Smooth muscle cell (in vitro differentiated cells): ENCODE measurements at regions not wholly inside any gene's neighbourhood (a gene's known extent, or its start where the extent isn't known, plus 50 kb on each side); places are given as distances from the start of the nearest gene placed in this dataset.

Experiments
- DNase-seq: peaks from one replicate; lab custom pipeline; 2025; ENCODE audit not compliant: unreplicated experiment; lab: John Stamatoyannopoulos, UW
- H2AFZ ChIP-seq: fragments of 200-600 bp; sonication (generic); 2 replicates; pipeline ENCODE4 v1.6.0; 2016; ENCODE audit warnings: antibody characterized with exemption, low read depth, mild to moderate bottlenecking
- H3F3A ChIP-seq: fragments of 200-600 bp; sonication (generic); 2 replicates; pipeline ENCODE4 v1.6.0; 2017; ENCODE audit warnings: antibody characterized with exemption, low read depth
- H3K27ac ChIP-seq: fragments of 200-600 bp; sonication (generic); 2 replicates; pipeline ENCODE4 v1.5.1; 2016; ENCODE audit warnings: low read depth, mild to moderate bottlenecking
- H3K27me3 ChIP-seq: fragments of 200-600 bp; sonication (generic); 2 replicates; pipeline ENCODE4 v1.6.1; 2016; ENCODE audit warnings: low read depth, mild to moderate bottlenecking
- H3K36me3 ChIP-seq: fragments of 200-600 bp; sonication (generic); 2 replicates; pipeline ENCODE4 v1.5.1; 2016; ENCODE audit warnings: low read depth
- H3K4me1 ChIP-seq: fragments of 200-600 bp; sonication (generic); 2 replicates; pipeline ENCODE4 v1.5.1; 2016; ENCODE audit warnings: low read depth
- H3K4me2 ChIP-seq: fragments of 200-600 bp; sonication (generic); 2 replicates; pipeline ENCODE4 v1.6.0; 2016; ENCODE audit warnings: mild to moderate bottlenecking
- H3K4me3 ChIP-seq: fragments of 200-600 bp; sonication (generic); 2 replicates; pipeline ENCODE4 v1.5.1; 2016; ENCODE audit warnings: mild to moderate bottlenecking
- H3K79me2 ChIP-seq: fragments of 200-600 bp; sonication (generic); 2 replicates; pipeline ENCODE4 v1.6.0; 2016; ENCODE audit warnings: low read depth, mild to moderate bottlenecking
- H3K9ac ChIP-seq: fragments of 200-600 bp; sonication (generic); 2 replicates; pipeline ENCODE4 v1.6.0; 2016; ENCODE audit warnings: low read depth
- H3K9me3 ChIP-seq: fragments of 200-600 bp; sonication (generic); replicated peaks from 2 replicates; pipeline ENCODE4 v1.5.1; 2016; ENCODE audit warnings: low read depth
- H4K20me1 ChIP-seq: fragments of 200-600 bp; sonication (generic); 2 replicates; pipeline ENCODE4 v1.6.0; 2016; ENCODE audit warnings: low read depth
- WGBS: methylation state at CpG from one replicate; pipeline ENCODE4 v1.1.7; 2016; ENCODE audit warnings: low lambda C conversion rate; 5-methylcytosine and 5-hydroxymethylcytosine counted together
- TF ChIP-seq, protein P1 (sequence below): fragments of 200-600 bp; sonication (generic); IDR thresholded peaks from 2 replicates; pipeline ENCODE4 v1.5.1; 2017; ENCODE audit warnings: borderline replicate concordance, mild to moderate bottlenecking, antibody characterized with exemption; ENCODE audit not compliant: insufficient read depth, poor library complexity, severe bottlenecking

DNA sequence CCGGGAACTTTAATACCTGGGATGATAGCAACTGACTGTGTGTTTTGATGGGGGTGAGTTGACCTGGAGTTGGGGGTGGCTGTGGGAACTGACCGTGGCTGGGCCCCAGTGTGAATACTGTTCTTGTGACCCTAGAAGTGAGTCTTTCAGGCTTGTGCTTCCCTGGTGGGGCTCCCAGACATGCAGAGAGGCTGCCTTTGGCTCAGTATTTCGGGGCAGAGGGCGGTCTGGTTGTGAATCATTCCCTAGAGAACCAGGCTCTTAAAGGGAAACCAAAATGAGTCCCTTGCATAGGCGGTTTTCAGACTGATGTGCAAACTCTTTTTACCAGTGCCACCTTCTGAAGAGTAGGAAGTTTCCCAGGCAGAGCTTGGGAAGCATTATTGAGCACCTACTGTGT is 132.1 kb downstream of the MACROH2A1 start:
- no peaks in the 10 kb centered on the region for H4K20me1 ChIP-seq

DNA sequence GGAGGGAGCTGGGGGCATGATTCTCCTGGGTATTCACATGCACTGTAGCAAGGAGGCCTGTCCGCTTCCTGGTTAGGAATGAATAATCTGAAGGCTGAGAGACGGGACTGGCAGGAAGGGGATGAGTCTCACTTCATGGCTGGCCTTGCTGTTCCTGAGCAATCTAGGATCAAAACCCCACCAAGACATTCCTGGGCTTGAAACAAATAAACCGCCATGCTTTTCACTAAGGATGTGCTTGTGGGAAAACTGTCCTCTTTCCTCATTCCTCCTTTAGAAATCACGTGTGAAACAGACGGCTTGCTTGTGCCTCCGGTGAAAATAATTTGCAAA is 132.8 kb downstream of the MACROH2A1 start:
- Histone ChIP-seq H3K4me2 (peak overlapping the region; percentile 79), H3K9me3 (no peaks in the 10 kb centered on the region), H4K20me1 (no peaks in the 10 kb centered on the region), H3K79me2 (no peaks in the 10 kb centered on the region), H3K27ac (peak overlapping the region; percentile 94), H3K27me3 (no peaks in the 10 kb centered on the region), H3K9ac (peak overlapping the region; percentile 76), H3K36me3 (no peaks in the 10 kb centered on the region), H2AFZ (peak overlapping the region; percentile 9), H3K4me1 (peaks cover 27% of the 10 kb centered on the region), H3F3A (peaks cover 8% of the 10 kb centered on the region), H3K4me3 (no peak overlapping the region)
- TF ChIP-seq, protein P1, sequence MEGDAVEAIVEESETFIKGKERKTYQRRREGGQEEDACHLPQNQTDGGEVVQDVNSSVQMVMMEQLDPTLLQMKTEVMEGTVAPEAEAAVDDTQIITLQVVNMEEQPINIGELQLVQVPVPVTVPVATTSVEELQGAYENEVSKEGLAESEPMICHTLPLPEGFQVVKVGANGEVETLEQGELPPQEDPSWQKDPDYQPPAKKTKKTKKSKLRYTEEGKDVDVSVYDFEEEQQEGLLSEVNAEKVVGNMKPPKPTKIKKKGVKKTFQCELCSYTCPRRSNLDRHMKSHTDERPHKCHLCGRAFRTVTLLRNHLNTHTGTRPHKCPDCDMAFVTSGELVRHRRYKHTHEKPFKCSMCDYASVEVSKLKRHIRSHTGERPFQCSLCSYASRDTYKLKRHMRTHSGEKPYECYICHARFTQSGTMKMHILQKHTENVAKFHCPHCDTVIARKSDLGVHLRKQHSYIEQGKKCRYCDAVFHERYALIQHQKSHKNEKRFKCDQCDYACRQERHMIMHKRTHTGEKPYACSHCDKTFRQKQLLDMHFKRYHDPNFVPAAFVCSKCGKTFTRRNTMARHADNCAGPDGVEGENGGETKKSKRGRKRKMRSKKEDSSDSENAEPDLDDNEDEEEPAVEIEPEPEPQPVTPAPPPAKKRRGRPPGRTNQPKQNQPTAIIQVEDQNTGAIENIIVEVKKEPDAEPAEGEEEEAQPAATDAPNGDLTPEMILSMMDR: no peak
- WGBS: 27% methylated on average over 6 of the region's 6 CpGs
- DNase-seq: no peak

More for the DNA sequence above, 132.1 kb downstream of the MACROH2A1 start:
- Histone ChIP-seq H3F3A (peaks cover 8% of the 10 kb centered on the region), H3K36me3 (no peaks in the 10 kb centered on the region), H3K9ac (peak overlapping the region; percentile 76), H3K4me2 (peak overlapping the region; percentile 79), H3K4me3 (no peak overlapping the region), H3K27me3 (no peaks in the 10 kb centered on the region), H3K4me1 (peaks cover 27% of the 10 kb centered on the region), H3K79me2 (no peaks in the 10 kb centered on the region), H3K9me3 (no peaks in the 10 kb centered on the region), H3K27ac (peak overlapping the region; percentile 94), H2AFZ (peak overlapping the region; percentile 49)
- no peak for DNase-seq
- 21% methylated on average over 5 of the region's 5 CpGs for WGBS
- TF ChIP-seq, protein P1: no peak

DNA sequence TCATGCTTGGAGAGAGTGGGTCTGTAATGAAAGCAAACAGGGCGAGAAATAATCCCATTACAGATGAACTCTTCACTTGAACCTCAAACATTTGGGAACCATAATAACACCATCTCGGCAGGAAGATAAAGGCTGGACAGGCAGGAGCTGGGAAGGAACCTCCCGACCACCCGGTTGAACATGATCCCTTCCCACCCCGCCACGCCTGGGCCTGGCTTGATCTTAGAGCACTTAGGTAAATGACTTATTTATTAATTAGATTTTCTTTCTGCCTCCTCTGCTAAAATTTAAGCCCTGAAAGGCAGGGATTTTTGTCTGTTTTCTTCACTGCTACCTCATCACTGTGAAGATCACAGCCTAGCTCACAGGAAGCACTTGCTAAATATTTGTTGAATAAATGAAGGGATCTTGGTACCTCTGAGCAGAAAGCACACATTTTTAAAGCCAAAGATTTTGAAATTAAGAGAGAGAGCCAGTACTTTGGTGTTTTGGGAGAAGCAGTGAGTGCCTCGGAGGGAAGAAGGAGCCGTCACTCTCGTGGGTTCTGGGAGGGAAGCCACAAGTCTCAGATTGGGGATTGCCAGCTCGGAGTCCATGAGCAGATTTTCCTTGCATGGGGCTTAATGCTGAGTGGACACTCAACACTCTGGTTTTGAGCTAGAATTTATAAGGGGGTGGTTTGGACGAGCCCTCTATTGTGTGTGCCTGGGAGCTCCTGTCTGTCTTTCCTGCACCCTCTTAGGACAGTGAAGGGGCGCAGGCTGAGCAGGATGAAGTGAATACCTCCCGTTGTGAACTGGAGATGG is 133.3 kb downstream of the MACROH2A1 start:
- Histone ChIP-seq H3K27me3 (no peaks in the 10 kb centered on the region), H3K4me1 (peaks cover 27% of the 10 kb centered on the region), H3K9me3 (no peaks in the 10 kb centered on the region), H3K79me2 (no peaks in the 10 kb centered on the region), H3K4me2 (peak overlapping the region; percentile 79), H4K20me1 (no peaks in the 10 kb centered on the region), H3K4me3 (no peak overlapping the region), H3K27ac (peak overlapping the region; percentile 94), H2AFZ (peak overlapping the region; percentile 9), H3F3A (peaks cover 8% of the 10 kb centered on the region), H3K9ac (peak overlapping the region; percentile 28), H3K36me3 (no peaks in the 10 kb centered on the region)
- no peak for DNase-seq
- TF ChIP-seq, protein P1: no peak
- 54% methylated on average over 13 of the region's 13 CpGs for WGBS
